ENCODE measurements at regions not wholly inside any gene's neighbourhood (a gene's known extent, or its start where the extent isn't known, plus 50 kb on each side); places are given as distances from the start of the nearest gene placed in this dataset.

- DNase-seq (ENCODE audit: low read depth) = no peak
- TF ChIP-seq CTCF (conservative IDR thresholded peaks at IDR 0.05; ENCODE audit: low read length) = no peak
- no peak overlapping the region for H3K4me3 ChIP-seq (ENCODE audit: low read length)
Measured at GRCh38 chr2:195055996-195056395, 601.0 kb upstream of the SLC39A10 start.

- H3K4me3 ChIP-seq (ENCODE audit: low read length) = no peak overlapping the region
- no peak for TF ChIP-seq CTCF (conservative IDR thresholded peaks at IDR 0.05; ENCODE audit: low read length)
- no peak for DNase-seq (ENCODE audit: low read depth)
Measured at GRCh38 chr2:195051401-195051800, 605.6 kb upstream of the SLC39A10 start.

- H3K4me3 ChIP-seq (ENCODE audit: low read length) = no peak overlapping the region
- no peak for TF ChIP-seq CTCF (conservative IDR thresholded peaks at IDR 0.05; ENCODE audit: low read length)
- DNase-seq (ENCODE audit: low read depth) = no peak
Measured at GRCh38 chr2:195049372-195050031, 607.5 kb upstream of the SLC39A10 start.

- H3K4me3 ChIP-seq (ENCODE audit: low read length) = no peak overlapping the region
- TF ChIP-seq CTCF (conservative IDR thresholded peaks at IDR 0.05; ENCODE audit: low read length) = no peak
- DNase-seq (ENCODE audit: low read depth) = no peak
Measured at GRCh38 chr2:195047955-195048354, 609.1 kb upstream of the SLC39A10 start.

GRCh38 chr2:195044801-195045200, 612.2 kb upstream of the SLC39A10 start:
- no peak for TF ChIP-seq CTCF (conservative IDR thresholded peaks at IDR 0.05; ENCODE audit: low read length)
- no peak overlapping the region for H3K4me3 ChIP-seq (ENCODE audit: low read length)
- DNase-seq (ENCODE audit: low read depth) = no peak

- no peak for TF ChIP-seq CTCF (conservative IDR thresholded peaks at IDR 0.05; ENCODE audit: low read length)
- no peak for DNase-seq (ENCODE audit: low read depth)
- H3K4me3 ChIP-seq (ENCODE audit: low read length) = no peak overlapping the region
Measured at GRCh38 chr2:195038153-195038552, 618.9 kb upstream of the SLC39A10 start.

- DNase-seq (ENCODE audit: low read depth) = no peak
- TF ChIP-seq CTCF (conservative IDR thresholded peaks at IDR 0.05; ENCODE audit: low read length) = no peak
- no peak overlapping the region for H3K4me3 ChIP-seq (ENCODE audit: low read length)
Measured at GRCh38 chr2:195037045-195037444, 620.0 kb upstream of the SLC39A10 start.
